ENCODE measurements at regions not wholly inside any gene's neighbourhood (a gene's known extent, or its start where the extent isn't known, plus 50 kb on each side); places are given as distances from the start of the nearest gene placed in this dataset.

DNA sequence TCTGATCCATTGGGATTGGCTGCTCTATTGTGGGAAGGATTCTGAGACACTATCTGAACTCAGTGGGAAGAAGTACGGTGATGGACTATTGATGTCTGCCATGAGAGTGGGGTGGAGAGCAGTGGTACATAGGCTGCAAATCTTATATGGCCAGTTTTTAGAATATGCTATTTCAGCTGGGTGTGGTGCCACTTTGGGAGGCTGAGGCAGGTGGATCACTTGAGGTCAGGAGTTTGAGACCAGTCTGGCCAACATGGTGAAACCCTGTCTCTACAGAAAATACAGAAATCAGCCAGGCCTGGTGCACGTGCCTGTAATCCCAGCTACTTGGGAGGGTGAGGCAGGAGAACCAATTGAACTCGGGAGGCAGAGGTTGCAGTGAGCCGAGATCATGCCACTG is 505.9 kb downstream of the MED13L start:
- TF ChIP-seq CCAR2 (IDR thresholded peaks at IDR 0.05; ENCODE audit: low read depth, low read length) = no peak
- no peak for TF ChIP-seq SAFB (IDR thresholded peaks at IDR 0.05; ENCODE audit: borderline replicate concordance, low read depth, low read length)
- TF ChIP-seq, protein P1, sequence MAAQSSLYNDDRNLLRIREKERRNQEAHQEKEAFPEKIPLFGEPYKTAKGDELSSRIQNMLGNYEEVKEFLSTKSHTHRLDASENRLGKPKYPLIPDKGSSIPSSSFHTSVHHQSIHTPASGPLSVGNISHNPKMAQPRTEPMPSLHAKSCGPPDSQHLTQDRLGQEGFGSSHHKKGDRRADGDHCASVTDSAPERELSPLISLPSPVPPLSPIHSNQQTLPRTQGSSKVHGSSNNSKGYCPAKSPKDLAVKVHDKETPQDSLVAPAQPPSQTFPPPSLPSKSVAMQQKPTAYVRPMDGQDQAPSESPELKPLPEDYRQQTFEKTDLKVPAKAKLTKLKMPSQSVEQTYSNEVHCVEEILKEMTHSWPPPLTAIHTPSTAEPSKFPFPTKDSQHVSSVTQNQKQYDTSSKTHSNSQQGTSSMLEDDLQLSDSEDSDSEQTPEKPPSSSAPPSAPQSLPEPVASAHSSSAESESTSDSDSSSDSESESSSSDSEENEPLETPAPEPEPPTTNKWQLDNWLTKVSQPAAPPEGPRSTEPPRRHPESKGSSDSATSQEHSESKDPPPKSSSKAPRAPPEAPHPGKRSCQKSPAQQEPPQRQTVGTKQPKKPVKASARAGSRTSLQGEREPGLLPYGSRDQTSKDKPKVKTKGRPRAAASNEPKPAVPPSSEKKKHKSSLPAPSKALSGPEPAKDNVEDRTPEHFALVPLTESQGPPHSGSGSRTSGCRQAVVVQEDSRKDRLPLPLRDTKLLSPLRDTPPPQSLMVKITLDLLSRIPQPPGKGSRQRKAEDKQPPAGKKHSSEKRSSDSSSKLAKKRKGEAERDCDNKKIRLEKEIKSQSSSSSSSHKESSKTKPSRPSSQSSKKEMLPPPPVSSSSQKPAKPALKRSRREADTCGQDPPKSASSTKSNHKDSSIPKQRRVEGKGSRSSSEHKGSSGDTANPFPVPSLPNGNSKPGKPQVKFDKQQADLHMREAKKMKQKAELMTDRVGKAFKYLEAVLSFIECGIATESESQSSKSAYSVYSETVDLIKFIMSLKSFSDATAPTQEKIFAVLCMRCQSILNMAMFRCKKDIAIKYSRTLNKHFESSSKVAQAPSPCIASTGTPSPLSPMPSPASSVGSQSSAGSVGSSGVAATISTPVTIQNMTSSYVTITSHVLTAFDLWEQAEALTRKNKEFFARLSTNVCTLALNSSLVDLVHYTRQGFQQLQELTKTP (IDR thresholded peaks at IDR 0.05; ENCODE audit: low read depth in 1 of 2, partially characterized antibody in 2 of 2) = no peak
- TF ChIP-seq SIN3A (IDR thresholded peaks at IDR 0.05; ENCODE audit: borderline replicate concordance in 2 of 2, control insufficient read depth in 1 of 2, low read depth in 2 of 2, low read length in 2 of 2) = no peak
- TF ChIP-seq RBM22 (IDR thresholded peaks at IDR 0.05; ENCODE audit: low read depth, low read length, poor library complexity, severe bottlenecking) = no peak
- no peak for TF ChIP-seq SRF (CRISPR knock-in tag; IDR thresholded peaks at IDR 0.05)
- TF ChIP-seq NFE2 (IDR thresholded peaks at IDR 0.05; ENCODE audit: low read depth) = no peak
- no peak for TF ChIP-seq PCBP2 (IDR thresholded peaks at IDR 0.05; ENCODE audit: low read depth, low read length, poor library complexity, severe bottlenecking)
- no peak for TF ChIP-seq NR1H2 (CRISPR knock-in tag; IDR thresholded peaks at IDR 0.05)
- H3K9me1 ChIP-seq (ENCODE audit: control insufficient read depth, insufficient read depth, low read length) = no peaks in the 10 kb centered on the region
- BruUV-seq (replicated peaks) = no TSS peak
- H3K27me3 ChIP-seq (ENCODE audit: control insufficient read depth in 2 of 2, insufficient read depth in 2 of 2, low read length in 2 of 2) = no peaks in the 10 kb centered on the region
- H3K9me3 ChIP-seq (replicated peaks; ENCODE audit: control insufficient read depth, insufficient read depth, low read depth, low read length) = no peaks in the 10 kb centered on the region
- intact Hi-C loops (cut with micrococcal nuclease) (no loop called here), in situ Hi-C loops (cut with MboI) (loop anchor here (25.0 kb wide), 1 partner anchor 1784 kb away; no protein-coding TSS in a partner anchor)
- FAIRE-seq = no peak
- ChIA-PET POLR2A (no interaction called here), CTCF (ENCODE audit: low intra/inter-chr PET ratio) (no interaction called here)
- no peak overlapping the region for H3K27ac ChIP-seq (ENCODE audit: extremely low read depth, low read depth, low read length)
- WGBS (ENCODE audit: insufficient coverage, low coverage, missing lambda C conversion rate) = 0% methylated on average over 4 of the region's 4 CpGs
- H3K4me3 ChIP-seq = no peak overlapping the region
- no peak for ATAC-seq
- H3K4me1 ChIP-seq (replicated peaks in 1 of 2; ENCODE audit: control insufficient read depth in 2 of 2, insufficient read depth in 2 of 2, low read length in 2 of 2) = no peaks in the 10 kb centered on the region
- no peak for DNase-seq (ENCODE audit: extremely low read depth in 1 of 4, low spot score in 3 of 4)
- no peaks in the 10 kb centered on the region for H4K20me1 ChIP-seq (replicated peaks; ENCODE audit: control insufficient read depth, insufficient read depth, low read length)
- H3K79me2 ChIP-seq (ENCODE audit: control insufficient read depth, insufficient read depth, low read length) = no peaks in the 10 kb centered on the region
- H3K36me3 ChIP-seq (ENCODE audit: control insufficient read depth, insufficient read depth, low read length) = no peaks in the 10 kb centered on the region
- no peak overlapping the region for H2AFZ ChIP-seq (ENCODE audit: low read depth, low read length)
- no peak overlapping the region for H3K4me2 ChIP-seq (ENCODE audit: insufficient read depth, low read length)
- H3K9ac ChIP-seq (ENCODE audit: insufficient read depth in 1 of 2, low read depth in 2 of 2, low read length in 2 of 2) = no peak overlapping the region

Data from K562 (cell line).